ENCODE measurements at regions not wholly inside any gene's neighbourhood (a gene's known extent, or its start where the extent isn't known, plus 50 kb on each side); places are given as distances from the start of the nearest gene placed in this dataset.

GRCh38 chr2:108111936-108112335, 125.6 kb downstream of the SLC5A7 start:
- no peak for TF ChIP-seq CTCF (IDR thresholded peaks at IDR 0.05; ENCODE audit: control insufficient read depth, extremely low read depth, insufficient read depth)
- no peak for DNase-seq (ENCODE audit: low read depth)
- H3K4me3 ChIP-seq (ENCODE audit: low read depth, low read length) = no peak overlapping the region

- DNase-seq (ENCODE audit: low read depth) = no peak
- no peak overlapping the region for H3K4me3 ChIP-seq (ENCODE audit: low read depth, low read length)
- TF ChIP-seq CTCF (IDR thresholded peaks at IDR 0.05; ENCODE audit: control insufficient read depth, extremely low read depth, insufficient read depth) = no peak
These were observed 123.9 kb upstream of the SULT1C3 start for GRCh38 chr2:108115868-108116267.

GRCh38 chr2:108118996-108119395, 120.8 kb upstream of the SULT1C3 start:
- no peak overlapping the region for H3K4me3 ChIP-seq (ENCODE audit: low read depth, low read length)
- TF ChIP-seq CTCF (IDR thresholded peaks at IDR 0.05; ENCODE audit: control insufficient read depth, extremely low read depth, insufficient read depth) = no peak
- no peak for DNase-seq (ENCODE audit: low read depth)

GRCh38 chr2:108119492-108119891, 120.3 kb upstream of the SULT1C3 start:
- no peak for DNase-seq (ENCODE audit: low read depth)

GRCh38 chr2:108124736-108125495, 114.9 kb upstream of the SULT1C3 start:
- no peak overlapping the region for H3K4me3 ChIP-seq (ENCODE audit: low read depth, low read length)
- no peak for TF ChIP-seq CTCF (IDR thresholded peaks at IDR 0.05; ENCODE audit: control insufficient read depth, extremely low read depth, insufficient read depth)
- no peak for DNase-seq (ENCODE audit: low read depth)

More at GRCh38 chr2:108119492-108119891, 120.3 kb upstream of the SULT1C3 start:
- TF ChIP-seq CTCF (IDR thresholded peaks at IDR 0.05; ENCODE audit: control insufficient read depth, extremely low read depth, insufficient read depth) = no peak
- H3K4me3 ChIP-seq (ENCODE audit: low read depth, low read length) = no peak overlapping the region

- no peak overlapping the region for H3K4me3 ChIP-seq (ENCODE audit: low read depth, low read length)
- no peak for TF ChIP-seq CTCF (IDR thresholded peaks at IDR 0.05; ENCODE audit: control insufficient read depth, extremely low read depth, insufficient read depth)
- DNase-seq (ENCODE audit: low read depth) = no peak
These were observed 114.2 kb upstream of the SULT1C3 start for GRCh38 chr2:108125581-108125980.

GRCh38 chr2:108128249-108128648, 111.5 kb upstream of the SULT1C3 start:
- DNase-seq (ENCODE audit: low read depth) = no peak
- TF ChIP-seq CTCF (IDR thresholded peaks at IDR 0.05; ENCODE audit: control insufficient read depth, extremely low read depth, insufficient read depth) = no peak
- no peak overlapping the region for H3K4me3 ChIP-seq (ENCODE audit: low read depth, low read length)
